DND-41 (cell line): ENCODE measurements at regions not wholly inside any gene's neighbourhood (a gene's known extent, or its start where the extent isn't known, plus 50 kb on each side); places are given as distances from the start of the nearest gene placed in this dataset.

Experiments used
- CTCF ChIP-seq: IDR thresholded peaks from 2 replicates; pipeline ENCODE4 v1.5.1; 2012; ENCODE audit warnings: borderline replicate concordance, low read length, moderate library complexity, mild to moderate bottlenecking; ENCODE audit not compliant: poor library complexity, severe bottlenecking; ENCODE audit errors: extremely low read depth
- EZH2 ChIP-seq: IDR thresholded peaks from 3 replicates; pipeline ENCODE4 v1.6.1; 2012; ENCODE audit warnings: borderline replicate concordance, low read depth, mild to moderate bottlenecking, moderate library complexity, low read length, inconsistent platforms; ENCODE audit not compliant: severe bottlenecking

- TF ChIP-seq EZH2, result no peak
- TF ChIP-seq CTCF, result no peak
Observed at GRCh38 chr10:117461766-117462423, 80.7 kb upstream of the EMX2 start.
